ENCODE measurements at regions not wholly inside any gene's neighbourhood (a gene's known extent, or its start where the extent isn't known, plus 50 kb on each side); places are given as distances from the start of the nearest gene placed in this dataset.

DNA sequence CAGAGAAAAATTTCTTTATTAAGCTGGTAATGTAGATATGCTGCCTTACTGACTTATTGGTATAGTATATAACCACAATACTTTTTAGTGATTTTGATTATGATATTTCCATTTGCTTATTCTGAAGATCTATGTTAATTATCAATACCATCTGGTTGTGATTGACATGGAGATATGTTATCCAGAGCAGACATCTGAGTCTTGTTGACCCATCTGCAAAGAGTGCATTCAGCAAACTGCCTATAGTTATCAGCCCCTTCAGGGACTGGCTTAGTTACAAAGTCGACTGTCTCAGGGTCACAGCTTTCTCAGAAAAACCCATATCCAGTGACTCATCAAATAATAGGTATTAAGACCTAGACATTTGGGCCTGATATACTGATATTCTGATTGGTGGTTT lies 475.7 kb downstream of the DSC3 start:
- no peak for ATAC-seq
- TF ChIP-seq TOX (CRISPR knock-in tag; IDR thresholded peaks at IDR 0.05; ENCODE audit: borderline replicate concordance) (no peak), BACH2 (CRISPR knock-in tag; IDR thresholded peaks at IDR 0.05; ENCODE audit: borderline replicate concordance) (no peak), OSR1 (CRISPR knock-in tag; IDR thresholded peaks at IDR 0.05) (no peak), ZFP3 (CRISPR knock-in tag; IDR thresholded peaks at IDR 0.05) (no peak), CSDC2 (CRISPR knock-in tag; IDR thresholded peaks at IDR 0.05) (no peak), PPARA (CRISPR knock-in tag; IDR thresholded peaks at IDR 0.05; ENCODE audit: borderline replicate concordance) (no peak), ZFP30 (CRISPR knock-in tag; IDR thresholded peaks at IDR 0.05) (no peak), ZNF8 (CRISPR knock-in tag; IDR thresholded peaks at IDR 0.05) (no peak), ESRRG (CRISPR knock-in tag; IDR thresholded peaks at IDR 0.05) (no peak), GLIS3 (CRISPR knock-in tag; IDR thresholded peaks at IDR 0.05) (no peak), ZNF565 (CRISPR knock-in tag; conservative IDR thresholded peaks at IDR 0.05; ENCODE audit: low read depth) (no peak), ZC3H10 (CRISPR knock-in tag; IDR thresholded peaks at IDR 0.05) (no peak), TCF4 (CRISPR knock-in tag; IDR thresholded peaks at IDR 0.05; ENCODE audit: borderline replicate concordance) (no peak)
- TF ChIP-seq, protein P1, sequence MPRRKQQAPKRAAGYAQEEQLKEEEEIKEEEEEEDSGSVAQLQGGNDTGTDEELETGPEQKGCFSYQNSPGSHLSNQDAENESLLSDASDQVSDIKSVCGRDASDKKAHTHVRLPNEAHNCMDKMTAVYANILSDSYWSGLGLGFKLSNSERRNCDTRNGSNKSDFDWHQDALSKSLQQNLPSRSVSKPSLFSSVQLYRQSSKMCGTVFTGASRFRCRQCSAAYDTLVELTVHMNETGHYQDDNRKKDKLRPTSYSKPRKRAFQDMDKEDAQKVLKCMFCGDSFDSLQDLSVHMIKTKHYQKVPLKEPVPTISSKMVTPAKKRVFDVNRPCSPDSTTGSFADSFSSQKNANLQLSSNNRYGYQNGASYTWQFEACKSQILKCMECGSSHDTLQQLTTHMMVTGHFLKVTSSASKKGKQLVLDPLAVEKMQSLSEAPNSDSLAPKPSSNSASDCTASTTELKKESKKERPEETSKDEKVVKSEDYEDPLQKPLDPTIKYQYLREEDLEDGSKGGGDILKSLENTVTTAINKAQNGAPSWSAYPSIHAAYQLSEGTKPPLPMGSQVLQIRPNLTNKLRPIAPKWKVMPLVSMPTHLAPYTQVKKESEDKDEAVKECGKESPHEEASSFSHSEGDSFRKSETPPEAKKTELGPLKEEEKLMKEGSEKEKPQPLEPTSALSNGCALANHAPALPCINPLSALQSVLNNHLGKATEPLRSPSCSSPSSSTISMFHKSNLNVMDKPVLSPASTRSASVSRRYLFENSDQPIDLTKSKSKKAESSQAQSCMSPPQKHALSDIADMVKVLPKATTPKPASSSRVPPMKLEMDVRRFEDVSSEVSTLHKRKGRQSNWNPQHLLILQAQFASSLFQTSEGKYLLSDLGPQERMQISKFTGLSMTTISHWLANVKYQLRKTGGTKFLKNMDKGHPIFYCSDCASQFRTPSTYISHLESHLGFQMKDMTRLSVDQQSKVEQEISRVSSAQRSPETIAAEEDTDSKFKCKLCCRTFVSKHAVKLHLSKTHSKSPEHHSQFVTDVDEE (CRISPR knock-in tag; IDR thresholded peaks at IDR 0.05) = no peak

DNA sequence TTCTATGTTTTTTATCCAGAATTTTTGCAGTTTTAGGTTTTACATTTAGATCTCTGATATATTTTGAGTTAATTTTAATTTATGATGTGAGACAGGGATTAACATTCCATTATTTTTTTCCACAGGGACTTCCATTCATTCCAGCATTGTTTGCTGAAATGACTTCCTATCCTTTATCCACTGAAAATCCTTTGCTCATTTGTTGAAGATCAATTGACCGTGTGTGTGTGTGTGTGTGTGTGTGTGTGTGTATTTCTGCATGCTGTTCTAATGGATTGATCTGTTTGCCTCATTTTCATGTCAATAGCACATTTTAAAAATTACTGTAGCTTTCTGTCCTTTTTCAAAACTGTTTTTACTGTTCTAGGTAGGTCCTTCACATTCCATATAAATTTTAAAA lies 480.3 kb downstream of the DSC3 start:
- TF ChIP-seq BACH2 (CRISPR knock-in tag; IDR thresholded peaks at IDR 0.05; ENCODE audit: borderline replicate concordance) = no peak
- no peak for TF ChIP-seq SNAI2 (CRISPR knock-in tag; IDR thresholded peaks at IDR 0.05)
- no peak for TF ChIP-seq CSDC2 (CRISPR knock-in tag; IDR thresholded peaks at IDR 0.05)
- TF ChIP-seq, protein P2, sequence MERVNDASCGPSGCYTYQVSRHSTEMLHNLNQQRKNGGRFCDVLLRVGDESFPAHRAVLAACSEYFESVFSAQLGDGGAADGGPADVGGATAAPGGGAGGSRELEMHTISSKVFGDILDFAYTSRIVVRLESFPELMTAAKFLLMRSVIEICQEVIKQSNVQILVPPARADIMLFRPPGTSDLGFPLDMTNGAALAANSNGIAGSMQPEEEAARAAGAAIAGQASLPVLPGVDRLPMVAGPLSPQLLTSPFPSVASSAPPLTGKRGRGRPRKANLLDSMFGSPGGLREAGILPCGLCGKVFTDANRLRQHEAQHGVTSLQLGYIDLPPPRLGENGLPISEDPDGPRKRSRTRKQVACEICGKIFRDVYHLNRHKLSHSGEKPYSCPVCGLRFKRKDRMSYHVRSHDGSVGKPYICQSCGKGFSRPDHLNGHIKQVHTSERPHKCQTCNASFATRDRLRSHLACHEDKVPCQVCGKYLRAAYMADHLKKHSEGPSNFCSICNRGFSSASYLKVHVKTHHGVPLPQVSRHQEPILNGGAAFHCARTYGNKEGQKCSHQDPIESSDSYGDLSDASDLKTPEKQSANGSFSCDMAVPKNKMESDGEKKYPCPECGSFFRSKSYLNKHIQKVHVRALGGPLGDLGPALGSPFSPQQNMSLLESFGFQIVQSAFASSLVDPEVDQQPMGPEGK (CRISPR knock-in tag; IDR thresholded peaks at IDR 0.05; ENCODE audit: borderline replicate concordance) = no peak
- TF ChIP-seq OSR1 (CRISPR knock-in tag; IDR thresholded peaks at IDR 0.05) = no peak
- TF ChIP-seq ISL1 (CRISPR knock-in tag; IDR thresholded peaks at IDR 0.05) = no peak
- TF ChIP-seq TOX (CRISPR knock-in tag; IDR thresholded peaks at IDR 0.05; ENCODE audit: borderline replicate concordance) = no peak
- TF ChIP-seq, protein P3, sequence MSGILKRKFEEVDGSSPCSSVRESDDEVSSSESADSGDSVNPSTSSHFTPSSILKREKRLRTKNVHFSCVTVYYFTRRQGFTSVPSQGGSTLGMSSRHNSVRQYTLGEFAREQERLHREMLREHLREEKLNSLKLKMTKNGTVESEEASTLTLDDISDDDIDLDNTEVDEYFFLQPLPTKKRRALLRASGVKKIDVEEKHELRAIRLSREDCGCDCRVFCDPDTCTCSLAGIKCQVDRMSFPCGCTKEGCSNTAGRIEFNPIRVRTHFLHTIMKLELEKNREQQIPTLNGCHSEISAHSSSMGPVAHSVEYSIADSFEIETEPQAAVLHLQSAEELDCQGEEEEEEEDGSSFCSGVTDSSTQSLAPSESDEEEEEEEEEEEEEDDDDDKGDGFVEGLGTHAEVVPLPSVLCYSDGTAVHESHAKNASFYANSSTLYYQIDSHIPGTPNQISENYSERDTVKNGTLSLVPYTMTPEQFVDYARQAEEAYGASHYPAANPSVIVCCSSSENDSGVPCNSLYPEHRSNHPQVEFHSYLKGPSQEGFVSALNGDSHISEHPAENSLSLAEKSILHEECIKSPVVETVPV (CRISPR knock-in tag; IDR thresholded peaks at IDR 0.05) = no peak
- no peak for TF ChIP-seq PPARA (CRISPR knock-in tag; IDR thresholded peaks at IDR 0.05; ENCODE audit: borderline replicate concordance)
- no peak for TF ChIP-seq ZNF565 (CRISPR knock-in tag; conservative IDR thresholded peaks at IDR 0.05; ENCODE audit: low read depth)
- TF ChIP-seq ZNF8 (CRISPR knock-in tag; IDR thresholded peaks at IDR 0.05) = no peak
- no peak for TF ChIP-seq ARNTL (CRISPR knock-in tag; IDR thresholded peaks at IDR 0.05; ENCODE audit: borderline replicate concordance, low read depth)
- no peak for TF ChIP-seq TCF4 (CRISPR knock-in tag; IDR thresholded peaks at IDR 0.05; ENCODE audit: borderline replicate concordance)
- no peak for ATAC-seq

DNA sequence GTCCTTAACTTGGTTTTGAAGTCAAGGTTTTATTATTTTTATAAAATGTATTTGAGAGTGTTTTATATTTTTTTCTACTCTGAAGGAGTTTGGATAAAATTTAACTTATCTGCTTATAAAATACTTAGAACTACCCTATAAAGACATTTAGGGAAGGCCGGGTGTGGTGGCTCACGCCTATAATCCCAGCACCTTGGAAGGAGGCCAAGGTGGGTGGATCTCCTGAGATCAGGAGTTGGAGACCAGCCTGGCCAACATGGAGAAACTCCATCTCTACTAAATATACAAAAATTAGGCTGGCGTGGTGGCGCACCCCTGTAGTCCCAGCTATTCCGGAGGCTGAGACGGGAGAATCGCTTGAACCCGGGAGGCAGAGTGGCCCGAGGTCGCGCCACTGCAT lies 486.4 kb downstream of the DSC3 start:
- no peak for ATAC-seq
- TF ChIP-seq, protein P4, sequence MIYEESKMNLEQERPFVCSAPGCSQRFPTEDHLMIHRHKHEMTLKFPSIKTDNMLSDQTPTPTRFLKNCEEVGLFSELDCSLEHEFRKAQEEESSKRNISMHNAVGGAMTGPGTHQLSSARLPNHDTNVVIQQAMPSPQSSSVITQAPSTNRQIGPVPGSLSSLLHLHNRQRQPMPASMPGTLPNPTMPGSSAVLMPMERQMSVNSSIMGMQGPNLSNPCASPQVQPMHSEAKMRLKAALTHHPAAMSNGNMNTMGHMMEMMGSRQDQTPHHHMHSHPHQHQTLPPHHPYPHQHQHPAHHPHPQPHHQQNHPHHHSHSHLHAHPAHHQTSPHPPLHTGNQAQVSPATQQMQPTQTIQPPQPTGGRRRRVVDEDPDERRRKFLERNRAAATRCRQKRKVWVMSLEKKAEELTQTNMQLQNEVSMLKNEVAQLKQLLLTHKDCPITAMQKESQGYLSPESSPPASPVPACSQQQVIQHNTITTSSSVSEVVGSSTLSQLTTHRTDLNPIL (CRISPR knock-in tag; IDR thresholded peaks at IDR 0.05; ENCODE audit: low read depth) = no peak
- TF ChIP-seq ZFP3 (CRISPR knock-in tag; IDR thresholded peaks at IDR 0.05) (no peak), ZNF70 (CRISPR knock-in tag; IDR thresholded peaks at IDR 0.05) (no peak), ZNF8 (CRISPR knock-in tag; IDR thresholded peaks at IDR 0.05) (no peak), ESRRG (CRISPR knock-in tag; IDR thresholded peaks at IDR 0.05) (no peak), PPARA (CRISPR knock-in tag; IDR thresholded peaks at IDR 0.05; ENCODE audit: borderline replicate concordance) (no peak), CSDC2 (CRISPR knock-in tag; IDR thresholded peaks at IDR 0.05) (no peak), TOX (CRISPR knock-in tag; IDR thresholded peaks at IDR 0.05; ENCODE audit: borderline replicate concordance) (no peak), SNAI2 (CRISPR knock-in tag; IDR thresholded peaks at IDR 0.05) (no peak), ISL1 (CRISPR knock-in tag; IDR thresholded peaks at IDR 0.05) (no peak), ARNTL (CRISPR knock-in tag; IDR thresholded peaks at IDR 0.05; ENCODE audit: borderline replicate concordance, low read depth) (no peak), GLIS3 (CRISPR knock-in tag; IDR thresholded peaks at IDR 0.05) (no peak)
- TF ChIP-seq, protein P2 (CRISPR knock-in tag; IDR thresholded peaks at IDR 0.05; ENCODE audit: borderline replicate concordance) = no peak
- TF ChIP-seq, protein P1 (CRISPR knock-in tag; IDR thresholded peaks at IDR 0.05) = no peak
- TF ChIP-seq, protein P5, sequence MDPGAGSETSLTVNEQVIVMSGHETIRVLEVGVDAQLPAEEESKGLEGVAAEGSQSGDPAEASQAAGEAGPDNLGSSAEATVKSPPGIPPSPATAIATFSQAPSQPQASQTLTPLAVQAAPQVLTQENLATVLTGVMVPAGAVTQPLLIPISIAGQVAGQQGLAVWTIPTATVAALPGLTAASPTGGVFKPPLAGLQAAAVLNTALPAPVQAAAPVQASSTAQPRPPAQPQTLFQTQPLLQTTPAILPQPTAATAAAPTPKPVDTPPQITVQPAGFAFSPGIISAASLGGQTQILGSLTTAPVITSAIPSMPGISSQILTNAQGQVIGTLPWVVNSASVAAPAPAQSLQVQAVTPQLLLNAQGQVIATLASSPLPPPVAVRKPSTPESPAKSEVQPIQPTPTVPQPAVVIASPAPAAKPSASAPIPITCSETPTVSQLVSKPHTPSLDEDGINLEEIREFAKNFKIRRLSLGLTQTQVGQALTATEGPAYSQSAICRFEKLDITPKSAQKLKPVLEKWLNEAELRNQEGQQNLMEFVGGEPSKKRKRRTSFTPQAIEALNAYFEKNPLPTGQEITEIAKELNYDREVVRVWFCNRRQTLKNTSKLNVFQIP (CRISPR knock-in tag; IDR thresholded peaks at IDR 0.05; ENCODE audit: borderline replicate concordance, low read depth) = no peak

Measured in SK-N-SH treated with all-trans-retinoic acid at 6 μM for 48 hours (cell line).